ENCODE measurements at regions not wholly inside any gene's neighbourhood (a gene's known extent, or its start where the extent isn't known, plus 50 kb on each side); places are given as distances from the start of the nearest gene placed in this dataset.

- ATAC-seq (no peak), DNase-seq (ENCODE audit: low read depth, low spot score) (no peak)
- Histone ChIP-seq H3K4me3 (replicated peaks in 1 of 2; ENCODE audit: low read depth in 1 of 2, low read length in 2 of 2) (no peak overlapping the region), H3K36me3 (ENCODE audit: control insufficient read depth in 1 of 2, insufficient read depth in 2 of 2, low read length in 2 of 2) (no peaks in the 10 kb centered on the region), H3K4me1 (ENCODE audit: control insufficient read depth in 1 of 2, insufficient read depth in 2 of 2, low read length in 2 of 2) (no peaks in the 10 kb centered on the region), H4K20me1 (ENCODE audit: insufficient read depth) (no peaks in the 10 kb centered on the region), H3K9ac (ENCODE audit: low read length) (no peak overlapping the region), H3K27ac (ENCODE audit: low read depth, low read length) (no peak overlapping the region), H3K9me2 (ENCODE audit: insufficient read depth) (no peaks in the 10 kb centered on the region), H3K9me3 (ENCODE audit: control insufficient read depth in 1 of 2, insufficient read depth in 1 of 2, low read depth in 1 of 2, low read length in 2 of 2) (no peaks in the 10 kb centered on the region), H3K27me3 (ENCODE audit: insufficient read depth, low read length) (peaks cover 47% of the 10 kb centered on the region), H2AFZ (ENCODE audit: low read depth, low read length, poor library complexity, severe bottlenecking) (no peak overlapping the region), H3K79me2 (ENCODE audit: insufficient read depth, low read length) (no peaks in the 10 kb centered on the region), H3K4me2 (ENCODE audit: low read length) (no peak overlapping the region)
- TF ChIP-seq ELF1 (IDR thresholded peaks at IDR 0.05; ENCODE audit: borderline replicate concordance, low read depth) (no peak), POLR2AphosphoS5 (IDR thresholded peaks at IDR 0.05; ENCODE audit: low read depth, low read length) (no peak), SRF (IDR thresholded peaks at IDR 0.05; ENCODE audit: low read depth) (no peak), ZNF274 (IDR thresholded peaks at IDR 0.05; ENCODE audit: low read depth, low read length) (no peak), EZH2phosphoT487 (IDR thresholded peaks at IDR 0.05; ENCODE audit: borderline replicate concordance) (no peak), ZFX (IDR thresholded peaks at IDR 0.05) (no peak), CTCF (IDR thresholded peaks at IDR 0.05 in 2 of 3, conservative IDR thresholded peaks at IDR 0.05 in 1 of 3; ENCODE audit: borderline replicate concordance in 1 of 3, insufficient read depth in 1 of 3, low read depth in 2 of 3, low read length in 2 of 3) (no peak), FOSL1 (IDR thresholded peaks at IDR 0.05; ENCODE audit: low read depth) (no peak), ATF3 (IDR thresholded peaks at IDR 0.05) (no peak), EZH2 (IDR thresholded peaks at IDR 0.05) (no peak)
- intact Hi-C loops (cut with micrococcal nuclease): no loop called here
- ChIA-PET CTCF (no interaction called here), POLR2A (no interaction called here), RAD21 (ENCODE audit: low non-redundant PET in 1 of 2, low total read pairs in 2 of 2, uncharacterized antibody in 2 of 2, unreplicated experiment in 2 of 2) (no interaction called here)
- BruUV-seq (replicated peaks): no TSS peak
These were observed 189.6 kb upstream of the LNX1 start for GRCh38 chr4:53780736-53781400.

All from HCT116 (cell line).